CD4-positive, CD25-positive, alpha-beta regulatory T cell (primary cell): ENCODE measurements at regions not wholly inside any gene's neighbourhood (a gene's known extent, or its start where the extent isn't known, plus 50 kb on each side); places are given as distances from the start of the nearest gene placed in this dataset.

ENCODE experiments used
- ATAC-seq, 2 donors: fragments of 150-1000 bp; cut with Tn5 transposase; one replicate each; pipeline ENCODE4 v1.10.0; 2021; ENCODE audit warnings: low read depth in 2 of 2, moderate number of reproducible peaks in 2 of 2, moderate library complexity in 1 of 2
- DNase-seq, 3 donors: peaks; one replicate each; pipeline versions ENCODE4 v3.0.0 to v3.0.0-alpha.2; 2012 to 2022; ENCODE audit warnings: mixed read lengths in 1 of 3
- H3K27ac ChIP-seq: one replicate; pipeline ENCODE4 v1.7.0; 2013; ENCODE audit warnings: mild to moderate bottlenecking, low read length; ENCODE audit not compliant: insufficient read depth, poor library complexity, severe bottlenecking
- H3K27me3 ChIP-seq: one replicate; pipeline ENCODE4 v1.7.0; 2013; ENCODE audit warnings: low read length; ENCODE audit not compliant: control insufficient read depth, insufficient read depth
- H3K36me3 ChIP-seq: one replicate; pipeline ENCODE4 v1.7.0; 2013; ENCODE audit warnings: mild to moderate bottlenecking, low read length, moderate library complexity; ENCODE audit not compliant: control insufficient read depth, insufficient read depth
- H3K4me1 ChIP-seq: 2 replicates; pipeline ENCODE4 v1.7.0; 2013; ENCODE audit warnings: mild to moderate bottlenecking, low read length; ENCODE audit not compliant: insufficient read depth, control insufficient read depth, poor library complexity, severe bottlenecking
- H3K4me3 ChIP-seq: one replicate; pipeline ENCODE4 v1.7.0; 2013; ENCODE audit warnings: low read depth, mild to moderate bottlenecking, low read length, moderate library complexity
- H3K9me3 ChIP-seq, 2 experiments: 1 replicate in 1 of 2; 2 replicates in 1 of 2; pipeline ENCODE4 v1.7.0; 2013; ENCODE audit warnings: low read length in 2 of 2, mild to moderate bottlenecking in 1 of 2, moderate library complexity in 1 of 2; ENCODE audit not compliant: control insufficient read depth in 2 of 2
- H3K27ac Mint-ChIP-seq, 3 donors: one replicate each; pipeline ENCODE4 v1.8.0; 2020 to 2022; ENCODE audit warnings: mild to moderate bottlenecking in 3 of 3, mixed read lengths in 3 of 3, moderate library complexity in 2 of 3
- H3K27me3 Mint-ChIP-seq: one replicate; pipeline ENCODE4 v1.8.0; 2022; ENCODE audit warnings: mild to moderate bottlenecking, mixed read lengths
- H3K36me3 Mint-ChIP-seq: one replicate; pipeline ENCODE4 v1.8.0; 2020; ENCODE audit warnings: mixed read lengths
- H3K4me1 Mint-ChIP-seq, 4 donors: one replicate each; pipeline ENCODE4 v1.8.0; 2020 to 2022; ENCODE audit warnings: mixed read lengths in 4 of 4, mild to moderate bottlenecking in 1 of 4
- H3K4me3 Mint-ChIP-seq, 4 donors: one replicate each; pipeline ENCODE4 v1.8.0; 2020 to 2022; ENCODE audit warnings: mild to moderate bottlenecking in 4 of 4, mixed read lengths in 4 of 4, moderate library complexity in 3 of 4
- H3K9me3 Mint-ChIP-seq, 7 donors: one replicate each; pipeline ENCODE4 v1.8.0; 2020 to 2022; ENCODE audit warnings: mixed read lengths in 7 of 7, mild to moderate bottlenecking in 3 of 7, moderate library complexity in 2 of 7

GRCh38 chr7:3150027-3150426 is 106.4 kb upstream of the CARD11 start:
- Mint-ChIP-seq H3K27ac (no peak overlapping the region), H3K4me1 (peaks cover 4 to 12% (median 8%) of the 10 kb centered on the region in 4 donors), H3K27me3 (peaks cover 9% of the 10 kb centered on the region), H3K4me3 (no peak overlapping the region), H3K9me3 (peaks cover 0 to 1% (median 0%) of the 10 kb centered on the region in 7 donors), H3K36me3 (no peaks in the 10 kb centered on the region)
- Histone ChIP-seq H3K27ac (no peak overlapping the region), H3K9me3 (no peaks in the 10 kb centered on the region), H3K4me1 (no peaks in the 10 kb centered on the region), H3K4me3 (no peak overlapping the region), H3K27me3 (no peaks in the 10 kb centered on the region), H3K36me3 (no peaks in the 10 kb centered on the region)
- ATAC-seq (no peak), DNase-seq (no peak)

GRCh38 chr7:3151784-3152183 is 108.1 kb upstream of the CARD11 start:
- no peaks in the 10 kb centered on the region for H3K36me3 ChIP-seq
- H3K27me3 ChIP-seq = no peaks in the 10 kb centered on the region
- H3K27ac ChIP-seq = no peak overlapping the region
- ATAC-seq = no peak
- no peak for DNase-seq
- no peak overlapping the region for H3K4me3 Mint-ChIP-seq
- H3K27me3 Mint-ChIP-seq = peaks cover 9% of the 10 kb centered on the region
- H3K27ac Mint-ChIP-seq = no peak overlapping the region
- H3K9me3 ChIP-seq = no peaks in the 10 kb centered on the region
- H3K4me1 ChIP-seq = no peaks in the 10 kb centered on the region
- H3K4me1 Mint-ChIP-seq = peaks cover 3 to 9% (median 6%) of the 10 kb centered on the region in 4 donors
- peaks cover 0 to 1% (median 0%) of the 10 kb centered on the region in 7 donors for H3K9me3 Mint-ChIP-seq
- no peak overlapping the region for H3K4me3 ChIP-seq
- H3K36me3 Mint-ChIP-seq = no peaks in the 10 kb centered on the region

DNA sequence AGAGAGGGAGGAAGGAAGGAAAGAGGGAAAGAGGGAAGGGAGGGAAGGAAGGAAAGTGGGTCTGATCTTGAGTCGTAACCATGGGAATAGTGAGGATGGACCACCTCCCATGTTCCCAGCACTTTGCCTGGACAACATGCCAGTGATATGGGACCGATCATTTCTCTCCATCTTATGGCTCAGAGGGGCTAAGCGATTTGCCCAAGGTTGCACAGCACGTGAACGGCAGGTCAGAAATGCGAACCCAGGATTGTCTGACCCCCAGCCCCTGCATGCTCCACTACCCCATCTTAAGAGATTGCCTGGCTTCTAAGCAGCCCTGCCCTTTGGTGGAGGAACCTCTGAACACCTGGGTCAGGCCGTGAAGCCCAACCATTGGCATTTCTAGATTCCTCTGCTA is 109.0 kb upstream of the CARD11 start:
- peaks cover 9% of the 10 kb centered on the region for H3K27me3 Mint-ChIP-seq
- H3K36me3 ChIP-seq = no peaks in the 10 kb centered on the region
- peaks cover 0 to 8% (median 4%) of the 10 kb centered on the region in 4 donors for H3K4me1 Mint-ChIP-seq
- H3K9me3 ChIP-seq = no peaks in the 10 kb centered on the region
- no peaks in the 10 kb centered on the region for H3K4me1 ChIP-seq
- no peak overlapping the region for H3K27ac Mint-ChIP-seq
- no peak overlapping the region for H3K4me3 ChIP-seq
- DNase-seq = no peak
- H3K36me3 Mint-ChIP-seq = no peaks in the 10 kb centered on the region
- ATAC-seq = no peak
- H3K4me3 Mint-ChIP-seq = no peak overlapping the region
- no peak overlapping the region for H3K27ac ChIP-seq
- peaks cover 0 to 1% (median 0%) of the 10 kb centered on the region in 7 donors for H3K9me3 Mint-ChIP-seq
- no peaks in the 10 kb centered on the region for H3K27me3 ChIP-seq

DNA sequence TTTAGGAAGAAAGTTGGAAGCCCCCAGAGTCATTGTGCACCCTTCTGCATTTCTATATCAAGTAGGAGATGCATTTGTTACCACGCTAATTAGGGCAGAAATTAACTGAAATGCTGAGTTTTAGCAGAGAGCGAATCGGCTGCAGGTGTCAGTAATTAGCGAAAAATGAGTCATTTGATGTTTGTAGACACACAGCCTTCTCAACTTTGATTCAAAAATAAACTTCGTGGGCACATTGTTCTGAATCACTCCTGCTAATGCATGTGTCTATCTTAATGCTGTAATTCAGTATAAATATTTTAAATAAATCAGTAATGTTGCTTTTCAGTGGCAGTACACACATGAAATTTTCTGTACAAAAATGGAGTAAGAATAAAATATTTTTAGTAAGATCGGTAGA is 109.5 kb upstream of the CARD11 start:
- Histone ChIP-seq H3K4me3 (no peak overlapping the region), H3K36me3 (no peaks in the 10 kb centered on the region), H3K27me3 (no peaks in the 10 kb centered on the region), H3K27ac (no peak overlapping the region), H3K4me1 (no peaks in the 10 kb centered on the region), H3K9me3 (no peaks in the 10 kb centered on the region)
- Mint-ChIP-seq H3K4me3 (no peak overlapping the region), H3K9me3 (peaks cover 0 to 1% (median 0%) of the 10 kb centered on the region in 7 donors), H3K4me1 (peaks cover 0 to 8% (median 4%) of the 10 kb centered on the region in 4 donors), H3K36me3 (no peaks in the 10 kb centered on the region), H3K27me3 (peaks cover 13% of the 10 kb centered on the region), H3K27ac (no peak overlapping the region)
- peak in 1 of 3 donors; percentile 16 for DNase-seq
- no peak for ATAC-seq

DNA sequence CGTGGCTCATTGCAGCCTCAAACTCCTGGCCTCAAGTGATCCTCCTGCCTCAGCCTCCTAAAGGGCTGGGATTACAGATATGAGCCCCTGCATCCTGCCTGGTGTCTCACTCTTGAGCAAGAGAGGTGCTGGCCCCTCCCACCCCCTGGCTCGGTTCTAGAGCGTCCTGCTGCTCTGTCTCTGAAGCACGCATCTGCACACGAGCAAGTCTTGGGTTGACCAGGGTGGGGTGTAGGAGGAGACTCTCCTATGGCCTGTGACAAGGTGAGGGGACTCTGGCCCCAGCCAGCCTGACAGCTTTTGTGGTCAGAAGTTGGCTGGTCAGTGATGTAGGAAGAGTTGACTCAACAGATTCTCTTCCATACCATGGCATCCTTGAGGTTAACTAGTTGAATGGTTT is 110.7 kb upstream of the CARD11 start:
- no peak for ATAC-seq
- peaks cover 23% of the 10 kb centered on the region for H3K27me3 Mint-ChIP-seq
- H3K36me3 Mint-ChIP-seq = no peaks in the 10 kb centered on the region
- Histone ChIP-seq H3K36me3 (no peaks in the 10 kb centered on the region), H3K4me1 (no peaks in the 10 kb centered on the region), H3K4me3 (no peak overlapping the region), H3K27ac (no peak overlapping the region), H3K27me3 (no peaks in the 10 kb centered on the region), H3K9me3 (no peaks in the 10 kb centered on the region)
- no peak for DNase-seq
- peaks cover 0 to 1% (median 0%) of the 10 kb centered on the region in 7 donors for H3K9me3 Mint-ChIP-seq
- no peak overlapping the region for H3K27ac Mint-ChIP-seq
- no peak overlapping the region for H3K4me3 Mint-ChIP-seq
- peaks cover 0 to 8% (median 4%) of the 10 kb centered on the region in 4 donors for H3K4me1 Mint-ChIP-seq

DNA sequence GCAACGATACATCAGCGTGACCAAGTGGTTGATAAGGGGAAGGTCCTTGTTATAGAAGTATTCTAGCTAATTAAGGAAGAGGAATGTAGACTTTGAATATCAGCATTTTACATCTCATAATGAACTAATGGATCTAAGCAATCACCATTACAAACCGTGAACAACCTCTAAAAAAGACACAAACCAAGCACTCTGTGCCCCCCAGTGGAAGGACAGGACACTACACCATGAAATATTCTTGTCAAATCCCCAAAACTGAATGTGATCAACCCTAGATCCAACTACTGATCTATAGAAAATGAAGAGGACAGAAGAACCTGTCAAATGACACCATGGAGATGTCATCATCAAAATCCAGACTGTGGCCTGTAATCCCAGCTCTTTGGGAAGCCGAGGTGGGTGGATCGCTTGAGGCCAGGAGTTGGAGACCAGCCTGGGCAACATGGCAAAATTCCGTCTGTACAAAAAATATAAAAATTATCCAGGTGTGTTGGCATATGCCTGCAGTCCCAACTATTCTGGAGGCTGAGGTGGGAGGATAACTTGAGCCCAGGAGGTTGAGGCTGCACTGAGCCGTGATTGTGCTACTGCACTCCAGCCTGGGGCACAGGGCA is 111.3 kb upstream of the CARD11 start:
- Histone ChIP-seq H3K9me3 (no peaks in the 10 kb centered on the region), H3K27me3 (no peaks in the 10 kb centered on the region), H3K4me1 (no peaks in the 10 kb centered on the region), H3K27ac (no peak overlapping the region), H3K36me3 (no peaks in the 10 kb centered on the region), H3K4me3 (no peak overlapping the region)
- ATAC-seq (peak; percentile 61 to 81), DNase-seq (peak; percentile 24 to 80 (median 69))
- H3K27me3 Mint-ChIP-seq = peaks cover 23% of the 10 kb centered on the region
- no peaks in the 10 kb centered on the region for H3K9me3 Mint-ChIP-seq
- H3K4me3 Mint-ChIP-seq = no peak overlapping the region
- peak overlapping the region in 1 of 3 donors; percentile 54 for H3K27ac Mint-ChIP-seq
- peaks cover 0 to 8% (median 4%) of the 10 kb centered on the region in 4 donors for H3K4me1 Mint-ChIP-seq
- H3K36me3 Mint-ChIP-seq = no peaks in the 10 kb centered on the region

DNA sequence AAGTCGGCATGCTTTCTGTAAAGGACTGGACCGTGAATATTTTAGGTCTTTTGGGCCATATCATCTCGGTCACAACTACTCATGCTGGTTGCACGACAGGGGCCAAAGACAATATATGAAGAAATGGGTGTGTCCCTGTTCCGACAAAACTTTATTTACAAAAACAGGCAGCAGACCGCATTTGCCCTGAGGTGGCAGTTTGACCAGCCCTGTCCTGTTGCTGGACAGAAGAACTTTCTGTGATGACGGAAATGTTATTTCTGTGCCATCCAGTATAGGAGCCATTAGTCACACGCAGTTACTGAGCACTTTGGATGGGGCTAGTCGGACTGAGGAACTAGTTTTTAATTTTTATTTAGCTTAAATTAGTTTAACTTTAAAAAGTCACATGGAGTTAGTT is 112.8 kb upstream of the CARD11 start:
- no peak for DNase-seq
- Mint-ChIP-seq H3K4me1 (peaks cover 0 to 8% (median 4%) of the 10 kb centered on the region in 4 donors), H3K9me3 (no peaks in the 10 kb centered on the region), H3K27ac (no peak overlapping the region), H3K36me3 (no peaks in the 10 kb centered on the region), H3K27me3 (peaks cover 23% of the 10 kb centered on the region), H3K4me3 (no peak overlapping the region)
- Histone ChIP-seq H3K4me3 (no peak overlapping the region), H3K9me3 (no peaks in the 10 kb centered on the region), H3K27ac (no peak overlapping the region), H3K27me3 (no peaks in the 10 kb centered on the region), H3K36me3 (no peaks in the 10 kb centered on the region), H3K4me1 (no peaks in the 10 kb centered on the region)
- ATAC-seq = no peak

DNA sequence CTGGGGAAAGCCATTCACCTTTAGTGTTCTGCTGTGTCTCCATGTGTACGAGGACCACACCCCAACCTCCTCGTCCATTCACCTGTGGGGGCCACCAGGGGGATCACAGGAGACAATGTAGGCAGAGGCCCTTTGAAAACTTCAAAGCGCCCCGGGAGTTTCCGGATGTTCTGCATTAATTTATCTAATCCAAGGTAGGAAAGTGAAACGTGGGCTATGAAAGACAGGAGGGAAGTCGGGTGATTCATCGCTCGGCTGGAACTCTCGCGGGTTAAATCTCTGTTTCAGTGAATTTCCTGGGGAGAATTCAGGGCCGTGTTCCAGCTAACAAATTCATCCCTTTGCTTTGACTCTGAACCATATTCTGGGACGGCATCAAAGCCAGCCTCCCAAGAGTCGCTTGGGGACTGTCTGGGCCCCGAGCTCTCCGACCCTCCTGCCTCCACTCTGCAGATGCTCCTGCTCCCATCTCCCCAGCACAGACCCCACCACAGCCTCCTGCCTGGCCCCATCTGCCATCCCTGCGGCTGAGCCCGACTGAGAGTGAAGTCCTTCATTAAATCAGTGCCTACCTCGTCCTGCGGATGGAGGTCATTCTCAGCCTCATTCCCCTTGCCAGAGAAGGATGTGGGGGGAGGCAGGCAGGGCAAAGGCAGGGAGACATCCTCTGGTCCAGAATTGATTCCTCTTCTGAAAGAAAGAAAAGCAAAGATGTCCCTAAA is 114.1 kb upstream of the CARD11 start:
- Mint-ChIP-seq H3K36me3 (no peaks in the 10 kb centered on the region), H3K9me3 (no peaks in the 10 kb centered on the region), H3K4me1 (peaks cover 0 to 8% (median 4%) of the 10 kb centered on the region in 4 donors), H3K27me3 (peaks cover 23% of the 10 kb centered on the region), H3K4me3 (no peak overlapping the region), H3K27ac (peak overlapping the region in 1 of 3 donors; percentile 95)
- Histone ChIP-seq H3K27ac (no peak overlapping the region), H3K9me3 (no peaks in the 10 kb centered on the region), H3K27me3 (no peaks in the 10 kb centered on the region), H3K4me3 (no peak overlapping the region), H3K36me3 (no peaks in the 10 kb centered on the region), H3K4me1 (no peaks in the 10 kb centered on the region)
- ATAC-seq (no peak), DNase-seq (no peak)
